ENCODE measurements at regions not wholly inside any gene's neighbourhood (a gene's known extent, or its start where the extent isn't known, plus 50 kb on each side); places are given as distances from the start of the nearest gene placed in this dataset.

DNA sequence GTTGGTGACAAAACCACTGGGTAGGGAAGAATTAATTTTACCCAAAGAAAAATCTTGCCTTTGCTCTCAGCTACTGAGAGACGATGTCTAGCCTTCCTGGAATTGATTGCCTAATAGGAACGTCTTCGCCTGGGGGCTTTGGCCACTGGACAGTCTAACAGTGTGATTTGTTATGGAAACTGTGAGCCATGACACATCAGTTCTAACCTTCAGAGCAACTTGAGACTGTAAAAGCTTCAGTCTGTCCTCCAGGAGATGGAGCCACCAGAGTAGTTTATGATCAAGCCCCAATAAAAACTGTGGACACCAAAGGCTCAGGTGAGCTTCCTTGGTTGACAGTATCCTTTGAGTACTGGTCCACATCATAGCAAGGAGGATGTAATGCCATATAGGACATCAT, 235.8 kb upstream of the TMCO5A start:
- no peak for DNase-seq (ENCODE audit: low read depth in 3 of 3)

DNA sequence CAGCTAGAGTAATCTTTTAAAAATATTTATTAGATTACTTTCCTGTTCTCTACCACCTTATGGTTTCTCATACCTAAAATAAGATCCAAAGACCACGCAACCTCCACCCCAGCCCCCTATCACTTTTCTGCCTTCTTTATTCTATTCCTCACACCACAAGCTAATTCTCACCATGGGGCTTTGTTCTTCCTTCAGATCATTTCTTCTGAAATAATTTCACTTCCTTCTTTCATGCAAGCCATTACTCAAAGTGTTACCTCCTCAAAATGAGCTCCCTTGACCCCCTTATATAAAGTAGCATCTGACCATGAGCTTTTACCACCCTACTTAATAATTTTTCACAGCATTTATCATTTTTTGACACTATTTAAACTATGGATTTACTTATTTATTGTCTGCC, 233.2 kb upstream of the TMCO5A start:
- no peak for DNase-seq (ENCODE audit: low read depth in 3 of 3)

DNA sequence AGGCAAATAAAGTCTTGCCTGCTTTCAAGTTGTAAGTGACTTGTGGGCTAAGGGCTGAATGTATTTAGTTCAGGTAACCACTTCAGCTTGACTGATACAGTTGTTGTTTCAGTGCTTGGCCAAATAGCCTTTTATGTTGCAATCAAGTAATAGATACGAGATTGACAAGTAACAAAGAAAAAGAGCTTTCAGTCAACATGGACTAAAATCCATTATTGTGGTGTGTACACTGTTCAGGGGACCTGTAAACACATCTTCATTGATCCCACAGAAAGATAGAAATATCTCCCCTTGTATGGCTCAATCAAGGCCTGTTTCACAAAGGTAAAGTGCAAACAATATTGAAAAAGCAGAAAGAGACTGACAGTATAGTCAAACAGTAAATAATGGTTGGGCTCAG, 224.8 kb upstream of the TMCO5A start:
- no peak for DNase-seq (ENCODE audit: low read depth in 3 of 3)

DNA sequence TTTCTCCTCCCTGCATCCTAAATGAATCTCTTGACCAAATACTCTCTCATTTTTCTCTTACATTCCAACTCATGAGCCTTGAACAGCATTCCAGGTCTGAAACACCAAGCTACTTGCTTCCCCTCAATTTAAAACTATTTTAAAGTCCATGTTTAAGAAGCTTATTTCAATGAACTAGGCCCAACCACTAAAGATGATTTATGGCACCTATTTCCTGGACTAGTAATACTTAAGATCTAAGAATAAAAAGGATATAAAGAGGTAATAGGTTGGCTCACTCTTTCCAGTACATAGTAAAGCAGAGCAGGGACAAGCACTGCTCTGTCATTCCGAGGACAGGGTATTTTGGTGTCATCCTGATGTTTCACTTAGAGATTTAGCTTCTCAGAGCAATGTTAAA, 219.3 kb upstream of the TMCO5A start:
- no peak for DNase-seq (ENCODE audit: low read depth in 3 of 3)

DNA sequence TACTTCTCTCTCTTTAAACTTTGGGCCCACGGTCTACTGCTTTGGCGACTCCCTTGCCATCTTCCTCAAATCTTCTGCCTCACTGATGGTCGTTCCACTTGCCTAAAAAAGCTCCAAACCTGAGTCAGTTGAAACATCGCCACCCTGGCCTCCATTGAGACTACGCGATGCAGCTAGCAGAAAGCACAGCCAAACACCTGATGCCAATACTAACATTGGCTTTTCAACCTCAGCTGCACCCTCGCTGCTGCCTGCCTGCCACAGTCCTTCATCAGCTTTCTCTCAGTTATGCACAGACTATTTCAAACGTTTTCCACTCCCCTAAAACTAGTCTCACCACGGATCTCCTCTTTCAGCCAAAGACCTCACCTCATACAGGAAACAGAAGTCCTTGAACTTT, 214.2 kb upstream of the TMCO5A start:
- no peak for DNase-seq (ENCODE audit: low read depth in 3 of 3)

DNA sequence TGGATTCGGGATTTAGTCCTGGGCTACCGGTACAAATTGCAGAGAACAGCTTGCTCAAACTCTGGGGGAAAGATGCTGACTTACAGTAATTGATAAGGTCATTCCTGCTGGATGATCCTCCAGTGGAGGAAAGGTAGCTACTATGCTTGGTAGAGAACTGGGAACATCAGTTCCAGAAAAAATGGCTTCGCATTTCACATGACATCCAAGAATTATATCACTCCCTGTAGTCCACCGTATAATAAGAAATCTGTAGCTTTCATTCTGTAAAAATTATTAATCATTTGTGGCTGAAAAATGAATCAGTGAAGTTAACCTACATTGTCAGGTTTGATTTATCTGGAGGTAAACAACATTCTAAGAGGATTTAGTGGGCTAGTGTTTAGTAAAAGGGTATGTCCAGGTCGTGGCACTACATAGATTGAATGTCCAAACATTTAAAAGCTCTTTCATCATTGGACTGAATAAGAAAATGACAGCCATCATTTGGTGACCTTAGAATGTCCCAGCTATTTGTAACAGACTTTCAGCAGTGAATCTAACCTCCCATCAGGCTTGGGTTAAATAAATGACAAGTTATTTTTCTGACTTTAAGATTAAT, 203.2 kb upstream of the TMCO5A start:
- DNase-seq (ENCODE audit: low read depth in 3 of 3) = no peak

DNA sequence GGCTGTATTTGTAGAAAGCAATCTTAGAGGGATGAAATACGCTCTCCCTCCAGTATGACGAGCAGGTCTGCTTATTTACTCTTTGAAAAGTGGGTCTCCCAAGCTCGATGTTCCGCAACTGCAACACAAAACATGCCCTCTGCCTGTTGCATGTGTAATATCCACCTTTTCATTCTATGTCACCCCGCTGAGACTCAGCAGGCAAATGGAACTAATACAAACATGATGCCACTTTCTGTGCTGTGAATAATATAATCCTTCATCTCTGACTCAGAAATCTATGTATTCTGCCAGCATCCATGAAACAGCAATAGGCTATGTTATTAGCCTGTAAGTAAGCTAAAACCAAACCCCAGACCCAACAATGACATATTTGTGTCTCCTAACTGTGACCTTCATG, 200.8 kb upstream of the TMCO5A start:
- DNase-seq (ENCODE audit: low read depth in 3 of 3) = no peak

DNA sequence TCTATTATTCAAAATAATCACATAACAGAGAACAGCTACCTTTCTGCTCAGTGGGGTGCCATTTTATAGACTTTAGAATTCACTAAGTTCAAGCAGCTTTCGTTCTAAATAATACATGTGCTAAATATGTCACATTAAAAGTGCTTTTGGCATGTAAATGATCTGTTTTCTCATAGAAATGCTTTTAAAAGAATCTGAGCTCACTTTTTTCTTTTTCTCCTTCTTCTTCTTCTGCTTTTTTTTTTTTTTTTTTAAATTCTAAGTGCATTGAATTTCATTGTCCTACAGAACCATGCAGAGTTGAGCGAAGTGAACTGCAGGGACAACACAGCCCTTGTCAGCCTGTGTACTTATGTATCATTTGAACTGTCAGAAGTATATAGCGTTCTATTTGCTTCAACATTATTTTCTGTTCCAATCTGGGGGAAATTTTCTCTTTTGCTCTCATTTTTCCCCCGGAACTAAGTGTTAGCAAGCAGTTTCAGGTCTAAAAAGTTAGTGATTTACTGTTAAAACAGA, 193.8 kb upstream of the TMCO5A start:
- DNase-seq (ENCODE audit: low read depth in 3 of 3) = no peak

DNA sequence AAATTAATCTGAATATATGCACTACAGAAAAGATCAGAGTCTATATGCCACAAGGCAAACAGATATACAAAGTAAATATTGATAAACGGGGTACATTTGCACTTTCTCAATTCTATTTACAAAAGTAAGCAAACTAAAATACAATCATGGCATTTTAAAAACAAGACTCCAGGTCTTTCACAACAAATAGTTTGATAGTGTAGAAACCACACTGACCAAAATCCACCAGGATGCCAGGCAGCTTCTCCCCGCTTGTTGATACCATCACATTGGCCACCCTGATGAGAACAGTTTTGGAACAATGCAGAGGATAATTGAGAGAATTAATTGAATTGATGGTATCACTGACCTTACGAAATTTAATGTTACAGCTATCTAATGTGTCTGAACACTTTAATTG, 190.6 kb upstream of the TMCO5A start:
- no peak for DNase-seq (ENCODE audit: low read depth in 3 of 3)

DNA sequence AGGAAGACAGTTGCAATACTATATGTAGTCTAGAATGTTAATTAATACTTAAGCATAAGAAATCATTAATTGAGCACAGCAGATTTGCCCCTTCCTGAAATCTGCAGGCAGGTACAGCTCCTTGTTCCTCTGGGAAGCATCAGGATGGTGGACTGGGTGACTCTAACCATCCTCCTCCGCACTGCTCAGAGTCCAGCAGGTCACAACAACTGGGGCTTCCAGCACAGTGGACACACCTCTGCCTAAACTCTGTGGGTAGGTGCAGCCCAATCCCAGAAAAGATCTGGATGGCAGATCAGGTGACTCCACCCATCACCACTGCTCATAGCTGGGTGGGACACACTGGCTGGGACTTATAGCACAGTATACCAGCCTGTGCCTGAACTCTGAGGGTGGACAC, 189.9 kb upstream of the TMCO5A start:
- no peak for DNase-seq (ENCODE audit: low read depth in 3 of 3)

DNA sequence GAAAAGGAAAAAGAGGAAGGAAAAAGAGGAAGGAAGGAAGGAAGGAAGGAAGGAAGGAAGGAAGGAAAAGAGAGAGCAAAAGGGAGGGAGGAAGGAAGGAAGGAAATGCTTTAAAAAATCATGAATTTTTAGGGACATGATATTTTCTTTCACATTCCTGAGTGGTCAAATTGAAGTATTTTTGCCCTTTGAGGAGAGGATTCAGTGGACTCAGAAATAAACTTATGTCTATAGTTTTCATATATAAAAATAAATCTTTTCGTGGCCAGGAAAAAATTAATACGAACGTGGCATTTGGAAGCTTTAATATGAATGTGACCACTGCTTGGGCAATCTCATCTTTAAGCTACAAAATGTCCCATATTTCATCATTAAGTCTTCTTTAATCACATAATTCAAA, 183.0 kb upstream of the TMCO5A start:
- DNase-seq (ENCODE audit: low read depth in 3 of 3) = no peak

DNA sequence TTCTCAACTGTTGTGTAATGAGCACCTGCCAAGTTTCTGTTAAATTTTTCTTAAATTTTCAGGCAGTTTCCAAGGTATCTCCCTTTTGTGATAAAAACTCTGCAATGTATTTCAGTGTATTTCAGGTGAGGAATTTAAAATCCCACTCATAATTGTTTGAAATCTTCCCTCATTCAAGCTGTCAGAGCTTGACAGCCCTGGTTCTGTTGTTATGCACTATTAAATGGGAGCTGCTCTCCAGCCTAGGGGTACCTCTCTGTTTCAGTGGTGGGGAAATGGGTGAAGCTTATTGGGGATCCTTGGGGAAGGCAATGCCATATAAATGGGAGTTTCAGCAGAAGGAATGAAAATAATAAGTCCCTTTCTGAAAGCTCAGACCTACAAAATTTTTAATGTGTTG, 178.0 kb upstream of the TMCO5A start:
- no peak for DNase-seq (ENCODE audit: low read depth in 3 of 3)

DNA sequence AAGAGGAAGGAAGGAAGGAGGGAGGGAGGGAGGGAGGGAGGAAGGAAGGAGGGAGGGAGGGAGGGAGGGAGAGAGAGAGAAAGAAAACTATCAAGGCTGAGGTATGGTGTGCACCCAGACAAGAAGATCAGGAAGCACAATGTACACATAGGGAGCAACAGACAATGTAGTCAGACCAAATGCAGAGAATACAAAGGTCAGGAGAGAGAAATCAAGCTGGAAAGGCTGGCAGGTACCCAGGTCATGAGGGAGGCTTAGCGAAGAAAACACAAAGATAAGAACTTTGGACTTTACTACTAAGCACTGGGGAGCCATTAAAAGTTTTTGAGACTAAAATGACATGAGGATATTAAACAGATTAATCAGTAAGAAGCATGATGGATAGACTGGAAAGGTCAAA, 176.0 kb upstream of the TMCO5A start:
- DNase-seq (ENCODE audit: low read depth in 3 of 3) = no peak

DNA sequence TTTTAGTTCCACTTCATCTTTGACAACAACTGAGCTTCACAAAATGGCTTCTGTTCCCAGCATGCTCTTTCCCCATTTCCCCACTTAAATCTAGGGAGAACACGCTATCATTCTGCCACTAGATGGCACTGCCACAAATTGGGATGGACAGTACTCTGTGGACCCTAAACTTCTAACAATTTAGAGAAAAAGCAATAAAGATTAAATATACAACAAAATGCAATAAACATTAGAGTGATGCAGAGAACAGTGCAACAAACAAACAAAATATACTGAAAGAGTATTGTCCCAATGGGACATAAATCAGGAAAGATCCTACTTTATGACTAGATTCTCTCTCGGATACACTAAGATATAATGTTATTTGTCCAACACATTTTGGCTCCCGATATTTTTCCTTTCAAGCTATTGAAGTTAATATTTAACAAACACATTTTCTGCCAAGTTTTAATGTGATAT, 169.7 kb upstream of the TMCO5A start:
- peak; percentile 3 to 20 (median 3) for DNase-seq (ENCODE audit: low read depth in 3 of 3)

DNA sequence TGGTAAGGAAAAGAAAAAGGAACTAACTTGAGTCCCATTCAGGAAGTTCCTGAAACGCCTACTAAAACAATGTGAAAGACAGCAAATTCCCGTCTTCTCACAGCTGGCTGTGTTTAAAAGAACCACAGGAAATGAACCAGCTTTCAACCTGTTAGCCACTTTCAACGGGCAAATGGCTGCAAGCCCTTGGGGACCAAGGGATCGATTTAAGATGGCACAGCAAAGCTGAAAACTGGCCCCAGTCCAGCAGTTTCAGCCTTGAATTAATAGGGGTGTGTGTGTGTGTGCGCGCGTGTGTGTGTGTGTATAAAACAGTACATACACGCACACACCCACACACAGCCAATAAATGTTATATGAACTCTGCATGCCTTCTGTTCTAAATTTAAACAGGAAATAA, 168.7 kb upstream of the TMCO5A start:
- DNase-seq (ENCODE audit: low read depth in 3 of 3) = no peak

DNA sequence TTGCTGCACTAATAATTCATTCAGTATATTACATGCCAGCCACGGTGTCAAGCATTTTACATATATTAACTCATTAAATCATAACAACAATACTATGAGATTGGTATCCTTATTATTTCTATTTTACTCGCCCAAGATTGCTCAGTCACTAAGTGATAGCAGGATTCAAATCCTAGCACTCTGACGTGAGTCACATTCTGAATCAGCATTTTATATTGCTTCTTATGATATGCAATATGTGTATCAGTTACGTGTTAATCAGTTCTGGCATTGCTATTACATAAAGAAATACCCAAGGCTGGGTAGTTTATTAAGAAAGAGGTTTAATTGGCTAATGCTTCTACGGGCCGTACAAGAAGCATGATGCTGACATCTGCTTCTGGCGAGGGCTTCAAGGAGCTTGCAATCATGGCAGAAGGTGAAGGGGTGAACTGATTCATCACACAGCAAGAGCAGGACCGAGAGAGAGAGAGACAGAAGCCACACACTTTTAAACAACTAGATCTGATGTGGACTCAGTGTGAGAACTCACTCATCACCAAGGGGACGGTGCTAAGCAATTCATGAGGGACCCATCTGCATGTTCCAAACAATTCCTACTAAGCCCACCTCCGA, 166.5 kb upstream of the TMCO5A start:
- no peak for DNase-seq (ENCODE audit: low read depth in 3 of 3)

DNA sequence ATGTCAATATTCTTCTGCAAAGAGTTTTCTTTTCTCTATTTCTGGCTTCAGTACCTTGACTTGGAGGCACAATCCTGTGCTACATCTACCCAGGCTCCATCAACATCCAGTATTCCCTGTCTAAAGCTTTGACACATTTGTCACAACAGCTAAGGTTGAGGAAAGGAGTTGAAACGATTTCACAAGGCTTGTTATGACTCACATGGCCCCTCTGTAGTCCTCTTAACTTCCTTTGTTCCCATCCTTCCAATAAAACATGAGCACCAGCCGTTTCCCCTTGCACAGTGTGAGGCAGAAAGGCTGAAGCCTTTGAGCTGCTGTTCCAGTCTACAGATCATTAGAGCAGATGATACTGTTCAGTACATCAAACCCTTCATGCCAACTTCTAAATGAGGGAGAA, 163.0 kb upstream of the TMCO5A start:
- DNase-seq (ENCODE audit: low read depth in 3 of 3) = no peak

DNA sequence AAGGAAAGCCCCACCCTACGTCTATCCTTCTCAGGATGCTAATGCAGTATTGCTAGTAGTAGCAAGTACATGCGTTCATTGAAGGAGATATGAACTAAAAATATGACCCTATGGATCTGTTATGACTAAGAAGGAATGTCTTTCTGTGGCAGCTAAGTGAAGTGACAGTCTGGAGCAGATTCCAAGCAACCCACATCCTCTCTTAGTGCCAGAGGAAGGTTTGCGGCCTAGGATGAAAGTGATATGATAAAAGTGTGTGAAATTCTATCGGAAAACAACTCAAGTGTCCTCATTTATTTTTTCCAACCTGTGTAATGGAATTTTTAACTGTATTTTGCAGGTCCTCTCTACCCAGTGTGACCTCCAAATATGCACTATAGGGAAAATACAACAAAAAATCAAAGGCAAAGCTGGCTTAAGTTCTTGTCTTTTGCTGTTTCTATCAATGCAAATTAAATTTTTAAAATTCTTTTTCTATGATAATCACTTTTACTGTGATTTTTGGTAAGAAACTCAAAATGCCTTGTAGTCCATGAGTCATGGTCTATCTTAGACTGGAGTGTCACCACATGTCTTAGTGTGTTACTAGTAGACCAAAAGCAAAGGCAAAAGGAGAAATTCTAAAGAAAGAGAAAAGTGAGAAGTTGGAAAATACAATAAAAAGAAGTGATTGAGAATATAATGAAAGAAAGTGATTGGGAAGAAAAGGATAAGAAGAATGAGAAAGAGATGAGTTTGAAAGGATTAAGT, 161.2 kb upstream of the TMCO5A start:
- no peak for DNase-seq (ENCODE audit: low read depth in 3 of 3)

DNA sequence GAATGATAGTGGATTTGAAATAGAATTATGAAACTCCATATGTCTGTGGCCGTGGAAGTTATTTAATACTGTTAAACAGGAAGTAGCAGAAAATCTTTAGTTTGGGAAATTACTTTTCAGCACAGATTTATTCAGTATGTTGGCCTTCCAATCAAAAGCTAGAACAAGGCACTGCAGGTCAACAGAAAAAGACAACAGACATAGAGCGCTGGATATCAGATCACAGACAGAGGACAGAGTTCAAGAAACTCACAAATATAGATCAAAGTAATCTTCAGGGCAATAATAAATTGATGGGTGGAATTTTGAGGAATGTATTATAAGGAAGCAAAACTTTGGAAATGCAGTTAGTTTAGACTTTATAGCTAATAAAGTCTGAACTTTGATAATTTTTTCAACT, 159.5 kb upstream of the TMCO5A start:
- no peak for DNase-seq (ENCODE audit: low read depth in 3 of 3)

DNA sequence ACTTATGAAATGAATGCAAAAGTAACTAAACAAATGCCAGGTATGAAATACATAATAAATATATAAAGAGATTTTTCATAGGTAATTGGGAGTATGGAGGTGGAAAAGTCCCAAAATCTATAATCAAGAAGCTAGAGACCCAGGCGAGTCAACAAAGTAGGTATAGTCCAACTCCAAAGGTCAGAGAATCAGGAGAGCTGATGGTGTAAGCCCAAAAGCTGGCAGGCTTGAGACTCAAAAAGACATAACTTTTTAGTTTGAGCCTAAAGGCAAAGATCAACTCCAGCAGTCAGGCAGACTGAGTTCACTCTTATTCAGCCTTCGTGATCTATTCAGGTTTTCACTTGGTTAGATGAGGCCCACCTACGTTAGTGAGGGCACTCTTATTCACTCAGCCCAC, 157.4 kb upstream of the TMCO5A start:
- no peak for DNase-seq (ENCODE audit: low read depth in 3 of 3)

DNA sequence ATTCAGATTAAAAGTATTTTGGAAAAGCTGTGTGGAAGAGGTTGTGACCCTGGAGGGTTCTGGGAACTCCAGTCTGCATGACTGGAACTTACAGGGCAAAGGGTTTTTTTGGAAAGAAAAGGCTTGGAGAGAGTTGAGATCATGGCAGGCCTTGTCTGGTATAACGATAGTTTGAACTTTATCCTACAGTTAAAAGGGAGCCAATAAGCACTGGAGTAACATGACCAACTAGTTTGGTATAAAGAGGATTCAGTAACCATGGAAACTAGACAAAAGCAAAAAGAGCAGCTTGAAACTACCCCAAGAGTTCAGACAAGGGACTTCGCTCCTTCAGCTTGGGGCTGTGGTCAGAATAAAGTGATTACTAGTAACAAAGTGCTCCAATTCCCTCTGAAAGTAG, 151.2 kb upstream of the TMCO5A start:
- no peak for DNase-seq (ENCODE audit: low read depth in 3 of 3)

DNA sequence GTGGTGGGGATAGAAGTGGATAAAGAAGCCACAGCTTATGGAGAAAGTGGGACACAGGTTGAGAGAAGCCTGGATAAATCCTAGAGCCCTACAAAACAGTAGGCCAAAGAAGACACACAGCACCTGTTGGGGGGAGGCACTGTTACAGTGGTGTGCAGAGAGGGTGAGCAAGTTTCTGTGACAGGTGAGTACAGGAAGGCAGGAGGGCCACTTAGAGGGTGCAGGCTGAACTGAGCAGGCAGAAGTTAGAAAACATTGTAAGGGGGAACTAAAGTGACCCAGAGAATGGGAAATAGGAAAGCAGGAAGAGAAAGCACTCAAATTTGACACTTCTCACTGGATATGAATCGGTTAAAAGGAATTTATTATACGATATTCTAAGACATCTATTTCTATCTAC, 146.1 kb upstream of the TMCO5A start:
- DNase-seq (ENCODE audit: low read depth in 3 of 3) = no peak

DNA sequence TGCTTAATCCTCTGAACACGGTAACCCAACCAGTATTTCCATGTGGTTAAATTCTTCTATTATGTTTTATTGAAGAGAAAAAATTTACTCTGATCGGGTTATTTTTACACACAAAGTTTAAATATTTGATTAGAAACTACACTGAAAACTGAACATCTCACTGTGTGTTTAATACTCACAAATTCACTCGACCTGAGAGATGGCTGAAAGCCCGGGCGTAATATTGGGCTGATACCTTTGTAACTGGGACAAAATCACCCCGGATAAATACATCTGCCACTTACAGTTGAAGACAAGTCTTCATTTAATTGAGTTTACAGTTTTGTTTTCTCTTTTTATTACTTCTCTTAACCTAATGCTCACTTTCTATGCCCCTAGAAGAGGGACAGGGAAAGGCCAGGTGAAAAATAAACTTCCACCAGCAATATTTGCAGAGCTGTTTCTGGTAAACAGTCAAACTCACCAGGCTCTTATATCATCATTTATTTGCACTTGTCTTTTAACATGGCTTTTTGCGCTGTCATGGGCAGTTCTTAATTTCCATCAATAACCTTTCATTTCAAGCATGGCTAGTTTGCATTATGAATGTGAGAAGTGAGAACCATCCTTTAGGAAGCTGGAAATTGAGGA, 145.6 kb upstream of the TMCO5A start:
- DNase-seq (ENCODE audit: low read depth in 3 of 3) = no peak
